ENCODE measurements at regions not wholly inside any gene's neighbourhood (a gene's known extent, or its start where the extent isn't known, plus 50 kb on each side); places are given as distances from the start of the nearest gene placed in this dataset.

- Histone ChIP-seq H3K9ac (ENCODE audit: low read depth in 1 of 2, low read length in 2 of 2) (no peak overlapping the region), H3K9me3 (ENCODE audit: control insufficient read depth in 4 of 4, low read length in 3 of 4) (peaks cover 0 to 6% (median 3%) of the 10 kb centered on the region in 4 donors), H3K4me3 (ENCODE audit: low read depth in 1 of 3, low read length in 3 of 3) (no peak overlapping the region), H3K27ac (ENCODE audit: low read depth in 1 of 2, low read length in 2 of 2) (no peak overlapping the region), H3K4me1 (ENCODE audit: control insufficient read depth in 4 of 4, insufficient read depth in 4 of 4, low read length in 3 of 4) (no peaks in the 10 kb centered on the region), H3K36me3 (ENCODE audit: control insufficient read depth in 4 of 4, insufficient read depth in 3 of 4, low read depth in 1 of 4, low read length in 3 of 4) (no peaks in the 10 kb centered on the region), H3K27me3 (ENCODE audit: control insufficient read depth in 4 of 4, insufficient read depth in 4 of 4, low read length in 3 of 4) (no peaks in the 10 kb centered on the region)
- no peak for DNase-seq (ENCODE audit: low spot score)
- 65% methylated on average over 17 of the region's 17 CpGs for WGBS
- TF ChIP-seq EGR1 (IDR thresholded peaks at IDR 0.05; ENCODE audit: low read depth in 2 of 2) (no peak), RXRA (IDR thresholded peaks at IDR 0.05) (no peak)
Observed at GRCh38 chr13:24042710-24043440, 117.6 kb upstream of the SPATA13 start.

GRCh38 chr13:24043590-24044350 lies 116.8 kb upstream of the SPATA13 start:
- no peak for TF ChIP-seq NR2F2 (IDR thresholded peaks at IDR 0.05)
- no peak for TF ChIP-seq SP1 (IDR thresholded peaks at IDR 0.05)
- no peak for TF ChIP-seq REST (IDR thresholded peaks at IDR 0.05)
- TF ChIP-seq RAD21 (IDR thresholded peaks at IDR 0.05): no peak
- no peak for TF ChIP-seq FOXA2 (IDR thresholded peaks at IDR 0.05)
- no peak for TF ChIP-seq ATF3 (IDR thresholded peaks at IDR 0.05)
- TF ChIP-seq ZBTB33 (IDR thresholded peaks at IDR 0.05): no peak
- TF ChIP-seq HNF4A (conservative IDR thresholded peaks at IDR 0.05): no peak
- no peak for TF ChIP-seq TAF1 (conservative IDR thresholded peaks at IDR 0.05)
- TF ChIP-seq CTCF (IDR thresholded peaks at IDR 0.05; ENCODE audit: low read depth, low read length, missing input control): no peak
- no peak for TF ChIP-seq HNF4G (IDR thresholded peaks at IDR 0.05)
- TF ChIP-seq GABPA (IDR thresholded peaks at IDR 0.05 in 1 of 2, conservative IDR thresholded peaks at IDR 0.05 in 1 of 2): no peak
- no peak for TF ChIP-seq MAX (IDR thresholded peaks at IDR 0.05)
- no peak for TF ChIP-seq RXRA (IDR thresholded peaks at IDR 0.05)
- no peak for TF ChIP-seq FOXA1 (IDR thresholded peaks at IDR 0.05)
- no peak for DNase-seq (ENCODE audit: low spot score)
- no peaks in the 10 kb centered on the region for H3K36me3 ChIP-seq (ENCODE audit: control insufficient read depth in 4 of 4, insufficient read depth in 3 of 4, low read depth in 1 of 4, low read length in 3 of 4)
- H3K4me3 ChIP-seq (ENCODE audit: low read depth in 1 of 3, low read length in 3 of 3): no peak overlapping the region
- no peaks in the 10 kb centered on the region for H3K27me3 ChIP-seq (ENCODE audit: control insufficient read depth in 4 of 4, insufficient read depth in 4 of 4, low read length in 3 of 4)
- 89% methylated on average over 9 of the region's 9 CpGs for WGBS
- no peak overlapping the region for H3K27ac ChIP-seq (ENCODE audit: low read depth in 1 of 2, low read length in 2 of 2)
- no peaks in the 10 kb centered on the region for H3K4me1 ChIP-seq (ENCODE audit: control insufficient read depth in 4 of 4, insufficient read depth in 4 of 4, low read length in 3 of 4)
- H3K9me3 ChIP-seq (ENCODE audit: control insufficient read depth in 4 of 4, low read length in 3 of 4): peaks cover 0 to 6% (median 3%) of the 10 kb centered on the region in 4 donors
- no peak overlapping the region for H3K9ac ChIP-seq (ENCODE audit: low read depth in 1 of 2, low read length in 2 of 2)
